Gastrocnemius medialis (tissue), 4 donors: ENCODE measurements at regions not wholly inside any gene's neighbourhood (a gene's known extent, or its start where the extent isn't known, plus 50 kb on each side); places are given as distances from the start of the nearest gene placed in this dataset.

Experiments
- ATAC-seq, 2 donors: fragments of 150-250 bp; one replicate each; pipeline ENCODE4 v1.9.1; 2016
- DNase-seq, 2 donors: peaks; one replicate each; pipeline ENCODE4 v3.0.0-alpha.2; 2019
- H3K27ac ChIP-seq, 4 donors: fragments of 200-600 bp; sonication (generic); 1 replicate in 1 of 4; 2 replicates in 3 of 4; pipeline ENCODE4 v1.5.1; 2016 to 2018; ENCODE audit warnings: mild to moderate bottlenecking in 2 of 4, moderate library complexity in 1 of 4
- H3K27me3 ChIP-seq, 3 donors: fragments of 200-600 bp; sonication (generic) in 2 of 3; 1 replicate in 1 of 3; 2 replicates in 2 of 3; pipeline versions ENCODE4 v1.5.1 to v1.6.0; 2016 to 2019; ENCODE audit warnings: mild to moderate bottlenecking in 1 of 3, moderate library complexity in 1 of 3
- H3K36me3 ChIP-seq, 2 donors: fragments of 200-600 bp; sonication (generic) in 1 of 2; one replicate each; pipeline ENCODE4 v1.5.1; 2017 to 2018
- H3K4me1 ChIP-seq, 2 donors: fragments of 200-600 bp; sonication (generic) in 1 of 2; one replicate each; pipeline ENCODE4 v1.5.1; 2016 to 2017; ENCODE audit warnings: mild to moderate bottlenecking in 2 of 2
- H3K4me3 ChIP-seq, 4 donors: fragments of 200-600 bp; sonication (generic) in 3 of 4; 1 replicate in 1 of 4; 2 replicates in 3 of 4; pipeline ENCODE4 v1.5.1; 2016 to 2019; ENCODE audit warnings: mild to moderate bottlenecking in 2 of 4
- H3K9me3 ChIP-seq, 3 donors: fragments of 200-600 bp; sonication (generic) in 2 of 3; 1 replicate in 1 of 3; 2 replicates in 2 of 3; pipeline ENCODE4 v1.5.1; 2016 to 2019
- CTCF ChIP-seq, 5 experiments: fragments of 450-650 bp in 3 of 5; fragments of 200-600 bp in 2 of 5; sonication (generic) in 2 of 5; IDR thresholded peaks in 4 of 5; conservative IDR thresholded peaks in 1 of 5; 1 replicate in 4 of 5; 2 replicates in 1 of 5; pipeline ENCODE4 v1.5.1; 2016 to 2019; ENCODE audit warnings: antibody characterized with exemption in 5 of 5, mild to moderate bottlenecking in 3 of 5, moderate library complexity in 3 of 5
- POLR2A ChIP-seq, 2 donors: fragments of 450-650 bp; IDR thresholded peaks; one replicate each; pipeline ENCODE4 v1.6.1; 2017; ENCODE audit warnings: antibody characterized with exemption in 2 of 2, mild to moderate bottlenecking in 2 of 2, moderate library complexity in 2 of 2
- in situ Hi-C, 4 donors: fragments of 200-750 bp; cut with MboI; loops; one replicate each; pipeline versions ENCODE4 v1.15.0 to v1.8.0; 2017; ENCODE audit warnings: low sequenced_read_pairs in 4 of 4
- intact Hi-C: fragments of 100-400 bp; cut with DNase I; formaldehyde crosslinking; loops from one replicate; pipeline ENCODE4 v1.15.1; 2023; ENCODE audit warnings: low total_unique reads

- DNase-seq (no peak), ATAC-seq (peak in 1 of 2 donors; percentile 66)
- Histone ChIP-seq H3K4me3 (no peak overlapping the region), H3K36me3 (no peaks in the 10 kb centered on the region), H3K4me1 (no peaks in the 10 kb centered on the region), H3K27ac (no peak overlapping the region), H3K27me3 (no peaks in the 10 kb centered on the region), H3K9me3 (no peaks in the 10 kb centered on the region)
- in situ Hi-C loops = no loop called here
- intact Hi-C loops = no loop called here
- no peak for TF ChIP-seq POLR2A (IDR thresholded peaks at IDR 0.05)
- TF ChIP-seq CTCF (IDR thresholded peaks at IDR 0.05 in 4 of 5, conservative IDR thresholded peaks at IDR 0.05 in 1 of 5) = no peak
Observed at GRCh38 chr2:217291259-217291658, 431.4 kb upstream of the TNP1 start.

- TF ChIP-seq CTCF (IDR thresholded peaks at IDR 0.05 in 4 of 5, conservative IDR thresholded peaks at IDR 0.05 in 1 of 5) (no peak), POLR2A (IDR thresholded peaks at IDR 0.05) (no peak)
- H3K27me3 ChIP-seq = no peaks in the 10 kb centered on the region
- H3K4me3 ChIP-seq = no peak overlapping the region
- no peaks in the 10 kb centered on the region for H3K36me3 ChIP-seq
- H3K4me1 ChIP-seq = no peaks in the 10 kb centered on the region
- ATAC-seq (no peak), DNase-seq (no peak)
- no peaks in the 10 kb centered on the region for H3K9me3 ChIP-seq
- no peak overlapping the region for H3K27ac ChIP-seq
- intact Hi-C loops = no loop called here
- in situ Hi-C loops = no loop called here
Observed at GRCh38 chr2:217290467-217290866, 430.6 kb upstream of the TNP1 start.

- TF ChIP-seq POLR2A (IDR thresholded peaks at IDR 0.05) = no peak
- no peak for TF ChIP-seq CTCF (IDR thresholded peaks at IDR 0.05 in 4 of 5, conservative IDR thresholded peaks at IDR 0.05 in 1 of 5)
- Histone ChIP-seq H3K9me3 (no peaks in the 10 kb centered on the region), H3K4me3 (no peak overlapping the region), H3K36me3 (no peaks in the 10 kb centered on the region), H3K27ac (no peak overlapping the region), H3K27me3 (no peaks in the 10 kb centered on the region), H3K4me1 (no peaks in the 10 kb centered on the region)
- no peak for ATAC-seq
- intact Hi-C loops (no loop called here), in situ Hi-C loops (no loop called here)
- DNase-seq = no peak
Observed at GRCh38 chr2:217289907-217290280, 430.0 kb upstream of the TNP1 start.

GRCh38 chr2:217289177-217289906 is 429.5 kb upstream of the TNP1 start:
- TF ChIP-seq POLR2A (IDR thresholded peaks at IDR 0.05) = no peak
- TF ChIP-seq CTCF (IDR thresholded peaks at IDR 0.05 in 4 of 5, conservative IDR thresholded peaks at IDR 0.05 in 1 of 5) = no peak
- no peaks in the 10 kb centered on the region for H3K27me3 ChIP-seq
- H3K4me3 ChIP-seq = no peak overlapping the region
- H3K9me3 ChIP-seq = no peaks in the 10 kb centered on the region
- intact Hi-C loops = no loop called here
- no peaks in the 10 kb centered on the region for H3K36me3 ChIP-seq
- H3K4me1 ChIP-seq = no peaks in the 10 kb centered on the region
- DNase-seq = no peak
- ATAC-seq = no peak
- in situ Hi-C loops = no loop called here
- no peak overlapping the region for H3K27ac ChIP-seq
